GM12878 (cell line): ENCODE measurements at regions not wholly inside any gene's neighbourhood (a gene's known extent, or its start where the extent isn't known, plus 50 kb on each side); places are given as distances from the start of the nearest gene placed in this dataset.

ENCODE experiments used
- ATAC-seq: fragments of 200-7000 bp; cut with Tn5 transposase; 3 replicates; pipeline ENCODE4 v1.9.1; 2020; ENCODE audit warnings: mild to moderate bottlenecking, moderate library complexity
- BruUV-seq: library from RNA; stranded (reverse); fragments of 400-500 nt; replicated peaks from 2 replicates; lab custom pipeline; 2021; lab: Mats Ljungman, UMichigan
- CTCF ChIA-PET: fragments of 300-600 bp; sonication (Branson Sonifier 250); formaldehyde crosslinking; extraction: SDS; loops from one replicate; lab custom pipeline; 2021; ENCODE audit warnings: inconsistent platforms; lab: Yijun Ruan, JAX
- POLR2A ChIA-PET: fragments of 350-600 bp; formaldehyde crosslinking; extraction: SDS; loops from one replicate; lab custom pipeline; 2021; ENCODE audit warnings: inconsistent platforms; lab: Charles Lee
- RAD21 ChIA-PET: fragments of 300-600 bp; sonication (Branson Sonifier 250); formaldehyde crosslinking; loops from one replicate; lab custom pipeline; 2023; ENCODE audit warnings: antibody characterized with exemption; ENCODE audit not compliant: unreplicated experiment; lab: Charles Lee
- SMC1A ChIA-PET: fragments of 300-600 bp; sonication (Branson Sonifier 250); formaldehyde crosslinking; loops from one replicate; lab custom pipeline; 2023; ENCODE audit not compliant: unreplicated experiment, uncharacterized antibody; lab: Charles Lee
- DNase-seq: peaks from one replicate; pipeline ENCODE4 v3.0.0-alpha.2; 2011; ENCODE audit warnings: low read depth, low spot score
- FAIRE-seq: peaks from 3 replicates; lab custom pipeline; 2011; peaks lifted over from hg19 to GRCh38; lab: Jason Lieb, UNC
- H2AFZ ChIP-seq: 2 replicates; pipeline ENCODE4 v1.6.0; 2011; ENCODE audit warnings: low read depth, low read length, control low read depth; ENCODE audit not compliant: control insufficient read depth
- H3K27ac ChIP-seq: 2 replicates; pipeline ENCODE4 v1.5.1; 2011; ENCODE audit warnings: control low read depth; ENCODE audit not compliant: control insufficient read depth, insufficient read depth
- H3K27me3 ChIP-seq, 2 experiments: replicated peaks in 1 of 2; 2 replicates each; pipeline versions ENCODE4 v1.6.0 to v1.6.1; 2011; ENCODE audit warnings: low read length in 1 of 2; ENCODE audit not compliant: control insufficient read depth in 2 of 2, insufficient read depth in 2 of 2
- H3K36me3 ChIP-seq, 2 experiments: 2 replicates each; pipeline ENCODE4 v1.5.1; 2011; ENCODE audit warnings: low read length in 1 of 2; ENCODE audit not compliant: control insufficient read depth in 2 of 2, insufficient read depth in 2 of 2
- H3K4me1 ChIP-seq: 2 replicates; pipeline ENCODE4 v1.6.1; 2011; ENCODE audit warnings: mild to moderate bottlenecking, low read length, moderate library complexity, mixed read lengths; ENCODE audit not compliant: control insufficient read depth, insufficient read depth
- H3K4me2 ChIP-seq: 2 replicates; pipeline ENCODE4 v1.6.0; 2011; ENCODE audit warnings: control low read depth; ENCODE audit not compliant: control insufficient read depth, insufficient read depth
- H3K4me3 ChIP-seq: fragments of 200-600 bp; sonication (generic); 2 replicates; pipeline ENCODE4 v1.5.1; 2016
- H3K79me2 ChIP-seq: 2 replicates; pipeline ENCODE4 v1.6.0; 2011; ENCODE audit warnings: low read length; ENCODE audit not compliant: control insufficient read depth, insufficient read depth
- H3K9ac ChIP-seq: 2 replicates; pipeline ENCODE4 v1.8.0; 2011; ENCODE audit warnings: low read length, control low read depth, mixed read lengths; ENCODE audit not compliant: control insufficient read depth, insufficient read depth
- H3K9me3 ChIP-seq: replicated peaks from 3 replicates; pipeline ENCODE4 v1.5.1; 2011; ENCODE audit warnings: mild to moderate bottlenecking, low read length; ENCODE audit not compliant: control insufficient read depth, insufficient read depth
- H4K20me1 ChIP-seq: 2 replicates; pipeline ENCODE4 v1.6.0; 2011; ENCODE audit not compliant: control insufficient read depth, insufficient read depth
- BRCA1 ChIP-seq: IDR thresholded peaks from 2 replicates; pipeline ENCODE4 v1.6.1; 2011; ENCODE audit warnings: low read depth, low read length, improper control_type of control experiment
- CUX1 ChIP-seq: IDR thresholded peaks from 2 replicates; pipeline ENCODE4 v1.6.1; 2012; ENCODE audit warnings: improper control_type of control experiment, low read depth, low read length; ENCODE audit not compliant: insufficient replicate concordance
- GATAD2B ChIP-seq: fragments of 450-650 bp; conservative IDR thresholded peaks from 2 replicates; pipeline ENCODE4 v1.6.1; 2017; ENCODE audit warnings: low read depth, mild to moderate bottlenecking, moderate library complexity
- HDAC6 ChIP-seq: fragments of 200-600 bp; sonication (generic); IDR thresholded peaks from one replicate; pipeline ENCODE4 v1.8.0; 2017; ENCODE audit warnings: antibody characterized with exemption; ENCODE audit not compliant: unreplicated experiment
- NFYB ChIP-seq: IDR thresholded peaks from 2 replicates; pipeline ENCODE4 v1.6.1; 2011; ENCODE audit warnings: low read depth, mild to moderate bottlenecking, low read length, improper control_type of control experiment, moderate library complexity; ENCODE audit not compliant: insufficient read depth
- NRF1 ChIP-seq: conservative IDR thresholded peaks from 2 replicates; pipeline ENCODE4 v1.6.1; 2011; ENCODE audit warnings: mild to moderate bottlenecking, low read depth, low read length, improper control_type of control experiment
- POU2F2 ChIP-seq: IDR thresholded peaks from 3 replicates; pipeline ENCODE4 v1.6.1; 2011; ENCODE audit warnings: low read depth, mild to moderate bottlenecking, low read length, borderline replicate concordance
- RAD51 ChIP-seq: fragments of 450-650 bp; IDR thresholded peaks from 2 replicates; pipeline ENCODE4 v1.6.1; 2016; ENCODE audit warnings: moderate library complexity, mild to moderate bottlenecking, inconsistent platforms
- SMAD1 ChIP-seq: fragments of 450-650 bp; IDR thresholded peaks from 2 replicates; pipeline ENCODE4 v1.6.1; 2018; ENCODE audit warnings: mild to moderate bottlenecking, low read depth; ENCODE audit not compliant: partially characterized antibody
- SMAD5 ChIP-seq: IDR thresholded peaks from 2 replicates; pipeline ENCODE4 v1.6.1; 2016; ENCODE audit warnings: antibody characterized with exemption, low read depth
- TBL1XR1 ChIP-seq: IDR thresholded peaks from 2 replicates; pipeline ENCODE4 v1.6.1; 2012; ENCODE audit warnings: low read depth, low read length, improper control_type of control experiment
- ZNF274 ChIP-seq: IDR thresholded peaks from one replicate; pipeline ENCODE4 v1.8.0; 2011; ENCODE audit not compliant: insufficient read length, insufficient read depth
- ZNF384 ChIP-seq: IDR thresholded peaks from 2 replicates; pipeline ENCODE4 v1.6.1; 2012; ENCODE audit warnings: low read depth, mild to moderate bottlenecking, low read length, improper control_type of control experiment, borderline replicate concordance
- ZNF622 ChIP-seq: fragments of 450-650 bp; IDR thresholded peaks from 2 replicates; pipeline ENCODE4 v1.6.1; 2017; ENCODE audit warnings: mild to moderate bottlenecking, inconsistent platforms
- WGBS: methylation state at CpG from one replicate; pipeline ENCODE4 v1.1.6; 2016; ENCODE audit warnings: low lambda C conversion rate; ENCODE audit not compliant: insufficient replicate concordance, insufficient coverage; ENCODE audit errors: missing lambda C conversion rate; 5-methylcytosine and 5-hydroxymethylcytosine counted together
- in situ Hi-C: fragments of 300-500 bp; cut with MboI; formaldehyde crosslinking; loops from 9 replicates; pipeline ENCODE4 v1.14.3; 2018; ENCODE audit warnings: mixed read lengths
- intact Hi-C: fragments of 100-400 bp; cut with micrococcal nuclease; formaldehyde crosslinking; loops from one replicate; pipeline ENCODE4 v1.14.2; 2022; ENCODE audit not compliant: unreplicated experiment
- TF ChIP-seq, protein P1 (sequence below): fragments of 450-650 bp; IDR thresholded peaks from 2 replicates; pipeline ENCODE4 v1.6.1; 2018; ENCODE audit warnings: mild to moderate bottlenecking, low read depth, moderate library complexity; ENCODE audit not compliant: partially characterized antibody

GRCh38 chr13:50514249-50514648 is 329.2 kb downstream of the DLEU7 start (continued):
- TF ChIP-seq, protein P1, sequence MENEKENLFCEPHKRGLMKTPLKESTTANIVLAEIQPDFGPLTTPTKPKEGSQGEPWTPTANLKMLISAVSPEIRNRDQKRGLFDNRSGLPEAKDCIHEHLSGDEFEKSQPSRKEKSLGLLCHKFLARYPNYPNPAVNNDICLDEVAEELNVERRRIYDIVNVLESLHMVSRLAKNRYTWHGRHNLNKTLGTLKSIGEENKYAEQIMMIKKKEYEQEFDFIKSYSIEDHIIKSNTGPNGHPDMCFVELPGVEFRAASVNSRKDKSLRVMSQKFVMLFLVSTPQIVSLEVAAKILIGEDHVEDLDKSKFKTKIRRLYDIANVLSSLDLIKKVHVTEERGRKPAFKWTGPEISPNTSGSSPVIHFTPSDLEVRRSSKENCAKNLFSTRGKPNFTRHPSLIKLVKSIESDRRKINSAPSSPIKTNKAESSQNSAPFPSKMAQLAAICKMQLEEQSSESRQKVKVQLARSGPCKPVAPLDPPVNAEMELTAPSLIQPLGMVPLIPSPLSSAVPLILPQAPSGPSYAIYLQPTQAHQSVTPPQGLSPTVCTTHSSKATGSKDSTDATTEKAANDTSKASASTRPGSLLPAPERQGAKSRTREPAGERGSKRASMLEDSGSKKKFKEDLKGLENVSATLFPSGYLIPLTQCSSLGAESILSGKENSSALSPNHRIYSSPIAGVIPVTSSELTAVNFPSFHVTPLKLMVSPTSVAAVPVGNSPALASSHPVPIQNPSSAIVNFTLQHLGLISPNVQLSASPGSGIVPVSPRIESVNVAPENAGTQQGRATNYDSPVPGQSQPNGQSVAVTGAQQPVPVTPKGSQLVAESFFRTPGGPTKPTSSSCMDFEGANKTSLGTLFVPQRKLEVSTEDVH = no peak
- TF ChIP-seq NRF1 (no peak), SMAD1 (no peak), ZNF384 (no peak)

GRCh38 chr13:50518131-50518530 is 325.4 kb downstream of the DLEU7 start:
- no peaks in the 10 kb centered on the region for H3K36me3 ChIP-seq
- 26% methylated on average over 2 of the region's 2 CpGs for WGBS
- ChIA-PET POLR2A (no interaction called here), RAD21 (no interaction called here), SMC1A (no interaction called here), CTCF (interaction anchor here (1.0 kb wide), 1 partner anchor 542 kb away, joined by 3 read pairs; no protein-coding TSS in a partner anchor)
- peaks cover 0 to 7% of the 10 kb centered on the region in 2 experiments; a peak in 2 of 4 replicates for H3K27me3 ChIP-seq
- no peak overlapping the region for H3K9ac ChIP-seq
- FAIRE-seq (no peak), ATAC-seq (no peak), DNase-seq (no peak)
- no peaks in the 10 kb centered on the region for H3K79me2 ChIP-seq
- H3K4me2 ChIP-seq = no peak overlapping the region
- no peaks in the 10 kb centered on the region for H3K9me3 ChIP-seq
- no peak overlapping the region for H3K4me3 ChIP-seq
- no peak overlapping the region for H3K27ac ChIP-seq
- H2AFZ ChIP-seq = no peak overlapping the region
- no TSS peak for BruUV-seq
- intact Hi-C loops = loop anchor here (10.0 kb wide), 1 partner anchor 547 kb away; no protein-coding TSS in a partner anchor
- no peaks in the 10 kb centered on the region for H4K20me1 ChIP-seq
- H3K4me1 ChIP-seq = peaks cover 6% of the 10 kb centered on the region
- in situ Hi-C loops = no loop called here
- TF ChIP-seq GATAD2B (no peak), SMAD5 (no peak), BRCA1 (no peak), HDAC6 (no peak), ZNF622 (no peak), TBL1XR1 (no peak), RAD51 (no peak), NFYB (no peak), ZNF274 (no peak), CUX1 (no peak), POU2F2 (no peak)
